SHP77 treated with DMSO at 0.1 percent for 48 hours (cell line): ENCODE measurements at regions not wholly inside any gene's neighbourhood (a gene's known extent, or its start where the extent isn't known, plus 50 kb on each side); places are given as distances from the start of the nearest gene placed in this dataset.

Experiments
- DNase-seq: peaks from one replicate; lab custom pipeline; 2025; lab: John Stamatoyannopoulos, UW

- no peak for DNase-seq
Measured at GRCh38 chr17:56737421-56738161, 96.1 kb downstream of the C17orf67 start.

GRCh38 chr17:56739376-56739775 lies 94.3 kb downstream of the C17orf67 start:
- DNase-seq = no peak

- no peak for DNase-seq
Measured at GRCh38 chr17:56739776-56740175, 93.9 kb downstream of the C17orf67 start.

- no peak for DNase-seq
Measured at GRCh38 chr17:56740481-56740880, 93.2 kb downstream of the C17orf67 start.
